AG09309 (cell line): ENCODE measurements at regions not wholly inside any gene's neighbourhood (a gene's known extent, or its start where the extent isn't known, plus 50 kb on each side); places are given as distances from the start of the nearest gene placed in this dataset.

Experiments
- DNase-seq: peaks from one replicate; pipeline ENCODE4 v3.0.0-alpha.2; 2010; ENCODE audit warnings: low read depth
- H3K4me3 ChIP-seq: 2 replicates; pipeline ENCODE4 v1.5.1; 2011; ENCODE audit warnings: mild to moderate bottlenecking, low read depth, low read length, moderate library complexity; ENCODE audit not compliant: control insufficient read depth
- CTCF ChIP-seq: IDR thresholded peaks from 2 replicates; pipeline ENCODE4 v1.5.1; 2011; ENCODE audit warnings: mild to moderate bottlenecking, low read depth, low read length, inconsistent platforms; ENCODE audit not compliant: insufficient read depth, control insufficient read depth; ENCODE audit errors: missing control alignments

- no peak overlapping the region for H3K4me3 ChIP-seq
- TF ChIP-seq CTCF = no peak
- no peak for DNase-seq
Observed at GRCh38 chr5:71893451-71893850, 174.4 kb downstream of the CARTPT start.

DNA sequence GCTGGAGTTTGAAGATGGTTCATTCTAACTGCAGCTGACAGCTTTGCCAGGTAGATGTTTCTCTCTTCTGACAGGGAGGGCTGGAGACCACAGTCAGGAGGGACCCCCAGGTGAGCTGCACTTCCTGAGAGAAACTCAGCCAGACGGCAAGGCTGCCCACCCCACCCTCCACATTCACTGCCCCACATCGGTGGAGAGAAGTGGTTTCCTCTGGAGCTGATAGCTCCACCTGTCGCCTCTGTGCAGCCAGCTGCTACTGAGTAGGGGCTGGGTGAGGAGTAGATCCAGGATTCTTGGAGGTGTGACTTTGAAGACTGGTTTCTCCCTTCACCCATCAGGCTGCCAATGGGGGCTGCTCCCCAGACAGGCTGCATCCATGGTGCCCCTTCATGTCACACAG is 175.0 kb downstream of the CARTPT start:
- H3K4me3 ChIP-seq = no peak overlapping the region
- no peak for TF ChIP-seq CTCF
- DNase-seq = no peak

GRCh38 chr5:71895546-71895945 is 176.5 kb downstream of the CARTPT start:
- no peak for DNase-seq
- TF ChIP-seq CTCF = no peak
- no peak overlapping the region for H3K4me3 ChIP-seq

- peak; percentile 14 for DNase-seq
- TF ChIP-seq CTCF = no peak
Observed at GRCh38 chr5:71899865-71900342, 180.8 kb downstream of the CARTPT start.

DNA sequence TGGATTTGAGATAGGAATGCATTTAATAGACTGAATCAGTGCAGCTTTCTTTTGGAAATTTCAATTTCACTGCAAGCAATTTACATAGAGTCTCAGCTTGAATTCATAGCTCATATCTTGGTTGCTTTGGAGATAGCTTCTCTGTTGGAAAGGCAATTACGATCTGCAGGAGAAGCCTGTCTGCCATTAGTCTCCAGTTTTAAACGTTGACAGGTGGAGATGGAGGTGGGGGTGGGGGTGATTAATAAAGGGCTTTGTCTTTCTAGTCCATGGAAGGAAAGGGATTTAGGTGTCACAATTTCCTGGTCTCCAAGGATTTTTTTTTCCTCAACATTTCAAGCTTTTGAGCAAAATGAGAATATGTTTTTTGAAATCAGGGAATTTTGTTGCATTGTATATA is 184.7 kb downstream of the CARTPT start:
- no peak for DNase-seq
- TF ChIP-seq CTCF = no peak
- no peak overlapping the region for H3K4me3 ChIP-seq

More at GRCh38 chr5:71899865-71900342, 180.8 kb downstream of the CARTPT start:
- H3K4me3 ChIP-seq = no peak overlapping the region

- no peak overlapping the region for H3K4me3 ChIP-seq
- no peak for TF ChIP-seq CTCF
- DNase-seq = no peak
Observed at GRCh38 chr5:71904852-71905251, 185.8 kb downstream of the CARTPT start.
